HEK293 (cell line): ENCODE measurements at regions not wholly inside any gene's neighbourhood (a gene's known extent, or its start where the extent isn't known, plus 50 kb on each side); places are given as distances from the start of the nearest gene placed in this dataset.

Source experiments
- GLI4 ChIP-seq: fragments of 450-650 bp; formaldehyde crosslinking; IDR thresholded peaks from 2 replicates; pipeline ENCODE4 v1.5.1; 2016; ENCODE audit warnings: missing biosample characterization, missing genetic modification characterization
- MZF1 ChIP-seq: fragments of 450-650 bp; formaldehyde crosslinking; IDR thresholded peaks from 2 replicates; pipeline ENCODE4 v1.5.1; 2017; ENCODE audit warnings: missing biosample characterization, missing genetic modification characterization, borderline replicate concordance
- TCF7L2 ChIP-seq: IDR thresholded peaks from 2 replicates; pipeline ENCODE4 v1.6.1; 2011; ENCODE audit warnings: low read depth, mild to moderate bottlenecking, inconsistent platforms, low read length, moderate library complexity, borderline replicate concordance
- ZFP3 ChIP-seq: fragments of 450-650 bp; formaldehyde crosslinking; IDR thresholded peaks from 2 replicates; pipeline ENCODE4 v1.5.1; 2016; ENCODE audit warnings: low read depth, missing biosample characterization, missing genetic modification characterization
- ZNF138 ChIP-seq: fragments of 450-650 bp; formaldehyde crosslinking; IDR thresholded peaks from 2 replicates; pipeline ENCODE4 v1.5.1; 2016; ENCODE audit warnings: missing biosample characterization, missing genetic modification characterization, borderline replicate concordance
- ZNF140 ChIP-seq: fragments of 450-650 bp; formaldehyde crosslinking; IDR thresholded peaks from 2 replicates; pipeline ENCODE4 v1.5.1; 2016; ENCODE audit warnings: missing biosample characterization, missing genetic modification characterization
- ZNF248 ChIP-seq: fragments of 450-650 bp; formaldehyde crosslinking; IDR thresholded peaks from 2 replicates; pipeline ENCODE4 v1.5.1; 2017; ENCODE audit warnings: missing biosample characterization, missing genetic modification characterization
- ZNF549 ChIP-seq: fragments of 450-650 bp; IDR thresholded peaks from 2 replicates; pipeline ENCODE4 v1.5.1; 2018; ENCODE audit warnings: missing biosample characterization, missing genetic modification characterization, mild to moderate bottlenecking, inconsistent platforms, moderate library complexity
- ZNF600 ChIP-seq: fragments of 450-650 bp; formaldehyde crosslinking; IDR thresholded peaks from 2 replicates; pipeline ENCODE4 v1.5.1; 2016; ENCODE audit warnings: missing biosample characterization, missing genetic modification characterization
- TF ChIP-seq, protein P1 (sequence below): IDR thresholded peaks from 2 replicates; pipeline ENCODE4 v1.6.1; 2011; ENCODE audit warnings: mild to moderate bottlenecking, low read depth, low read length, borderline replicate concordance
- TF ChIP-seq, protein P2 (sequence below): fragments of 450-650 bp; formaldehyde crosslinking; IDR thresholded peaks from 2 replicates; pipeline ENCODE4 v1.5.1; 2016; ENCODE audit warnings: missing biosample characterization, missing genetic modification characterization

DNA sequence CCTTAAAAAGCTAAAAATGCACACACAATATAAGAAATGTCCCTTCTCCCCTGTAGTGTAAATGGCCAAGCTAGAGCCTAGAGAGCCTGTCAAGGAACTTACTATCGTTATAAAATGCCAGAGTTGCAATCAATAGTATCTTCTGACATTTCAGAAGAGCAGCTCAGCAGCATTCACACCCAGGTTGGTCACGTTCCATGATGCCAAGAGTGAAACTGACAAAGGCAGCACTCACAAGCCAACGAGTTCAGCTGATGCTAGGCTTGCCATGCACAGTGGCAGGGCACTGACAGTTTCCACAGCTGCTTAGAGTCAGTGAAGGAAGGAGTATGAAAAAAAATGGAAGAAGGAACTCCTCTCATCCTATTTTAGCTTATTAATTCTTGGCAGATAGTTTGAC, 331.4 kb upstream of the CCDC54 start:
- TF ChIP-seq TCF7L2 = no peak
- TF ChIP-seq, protein P1, sequence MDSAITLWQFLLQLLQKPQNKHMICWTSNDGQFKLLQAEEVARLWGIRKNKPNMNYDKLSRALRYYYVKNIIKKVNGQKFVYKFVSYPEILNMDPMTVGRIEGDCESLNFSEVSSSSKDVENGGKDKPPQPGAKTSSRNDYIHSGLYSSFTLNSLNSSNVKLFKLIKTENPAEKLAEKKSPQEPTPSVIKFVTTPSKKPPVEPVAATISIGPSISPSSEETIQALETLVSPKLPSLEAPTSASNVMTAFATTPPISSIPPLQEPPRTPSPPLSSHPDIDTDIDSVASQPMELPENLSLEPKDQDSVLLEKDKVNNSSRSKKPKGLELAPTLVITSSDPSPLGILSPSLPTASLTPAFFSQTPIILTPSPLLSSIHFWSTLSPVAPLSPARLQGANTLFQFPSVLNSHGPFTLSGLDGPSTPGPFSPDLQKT = no peak
- TF ChIP-seq, protein P2, sequence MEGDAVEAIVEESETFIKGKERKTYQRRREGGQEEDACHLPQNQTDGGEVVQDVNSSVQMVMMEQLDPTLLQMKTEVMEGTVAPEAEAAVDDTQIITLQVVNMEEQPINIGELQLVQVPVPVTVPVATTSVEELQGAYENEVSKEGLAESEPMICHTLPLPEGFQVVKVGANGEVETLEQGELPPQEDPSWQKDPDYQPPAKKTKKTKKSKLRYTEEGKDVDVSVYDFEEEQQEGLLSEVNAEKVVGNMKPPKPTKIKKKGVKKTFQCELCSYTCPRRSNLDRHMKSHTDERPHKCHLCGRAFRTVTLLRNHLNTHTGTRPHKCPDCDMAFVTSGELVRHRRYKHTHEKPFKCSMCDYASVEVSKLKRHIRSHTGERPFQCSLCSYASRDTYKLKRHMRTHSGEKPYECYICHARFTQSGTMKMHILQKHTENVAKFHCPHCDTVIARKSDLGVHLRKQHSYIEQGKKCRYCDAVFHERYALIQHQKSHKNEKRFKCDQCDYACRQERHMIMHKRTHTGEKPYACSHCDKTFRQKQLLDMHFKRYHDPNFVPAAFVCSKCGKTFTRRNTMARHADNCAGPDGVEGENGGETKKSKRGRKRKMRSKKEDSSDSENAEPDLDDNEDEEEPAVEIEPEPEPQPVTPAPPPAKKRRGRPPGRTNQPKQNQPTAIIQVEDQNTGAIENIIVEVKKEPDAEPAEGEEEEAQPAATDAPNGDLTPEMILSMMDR (tag by site-specific recombination) = no peak
- TF ChIP-seq ZNF549 (tag by site-specific recombination) = no peak
- no peak for TF ChIP-seq ZFP3 (tag by site-specific recombination)
- TF ChIP-seq ZNF248 (tag by site-specific recombination) = no peak
- TF ChIP-seq ZNF600 (tag by site-specific recombination) = no peak
- no peak for TF ChIP-seq ZNF138 (tag by site-specific recombination)
- no peak for TF ChIP-seq GLI4 (tag by site-specific recombination)
- TF ChIP-seq MZF1 (tag by site-specific recombination) = no peak
- no peak for TF ChIP-seq ZNF140 (tag by site-specific recombination)
